Endothelial cell of umbilical vein (primary cell): ENCODE measurements at regions not wholly inside any gene's neighbourhood (a gene's known extent, or its start where the extent isn't known, plus 50 kb on each side); places are given as distances from the start of the nearest gene placed in this dataset.
"Not testable (repeated sequence)": the region's sequence is repeated elsewhere in the genome, so short reads cannot be mapped to it uniquely, and the experiment has no call there.

ENCODE experiments used
- BruUV-seq: library from RNA; stranded (reverse); fragments of 400-500 nt; replicated peaks from 2 replicates; lab custom pipeline; 2021; lab: Mats Ljungman, UMichigan
- CTCF ChIA-PET: fragments of 300-600, 350-600 bp; sonication (Branson Sonifier 250); formaldehyde crosslinking; loops from one replicate; lab custom pipeline; 2021; ENCODE audit warnings: antibody characterized with exemption, inconsistent platforms; lab: Charles Lee
- POLR2A ChIA-PET: fragments of 300-600, 350-600 bp; sonication (Branson Sonifier 250); formaldehyde crosslinking; loops from one replicate; lab custom pipeline; 2021; ENCODE audit warnings: antibody characterized with exemption, inconsistent platforms; lab: Charles Lee
- DNase-seq: peaks from one replicate; pipeline ENCODE4 v3.0.0-alpha.2; 2011; ENCODE audit warnings: low read depth, low spot score
- FAIRE-seq: peaks from 2 replicates; lab custom pipeline; 2011; peaks lifted over from hg19 to GRCh38; lab: Jason Lieb, UNC
- H2AFZ ChIP-seq: 2 replicates; pipeline ENCODE4 v1.6.0; 2012; ENCODE audit warnings: low read depth, low read length, control low read depth, inconsistent platforms
- H3K27ac ChIP-seq: 2 replicates; pipeline ENCODE4 v1.5.1; 2011; ENCODE audit warnings: low read depth, mild to moderate bottlenecking, control low read depth, low read length, moderate library complexity; ENCODE audit not compliant: insufficient read depth
- H3K27me3 ChIP-seq, 2 experiments: 2 replicates each; pipeline versions ENCODE4 v1.6.0 to v1.6.1; 2011; ENCODE audit warnings: low read length in 2 of 2, mixed read lengths in 1 of 2; ENCODE audit not compliant: control insufficient read depth in 2 of 2, insufficient read depth in 2 of 2
- H3K36me3 ChIP-seq, 2 experiments: 2 replicates in 1 of 2; 3 replicates in 1 of 2; pipeline ENCODE4 v1.5.1; 2011; ENCODE audit warnings: low read length in 2 of 2, mild to moderate bottlenecking in 1 of 2, moderate library complexity in 1 of 2; ENCODE audit not compliant: control insufficient read depth in 2 of 2, insufficient read depth in 2 of 2; ENCODE audit errors: extremely low read depth in 1 of 2
- H3K4me1 ChIP-seq: 3 replicates; pipeline ENCODE4 v1.5.1; 2011; ENCODE audit warnings: mild to moderate bottlenecking, low read length; ENCODE audit not compliant: control insufficient read depth, insufficient read depth; ENCODE audit errors: extremely low read depth
- H3K4me2 ChIP-seq: 2 replicates; pipeline ENCODE4 v1.6.1; 2011; ENCODE audit warnings: low read length, control low read depth, mixed read lengths; ENCODE audit not compliant: insufficient read depth
- H3K4me3 ChIP-seq, 3 experiments: fragments of 200-600 bp in 1 of 3; sonication (generic), shearing (Covaris generic) in 1 of 3; replicated peaks in 1 of 3; 2 replicates each; pipeline ENCODE4 v1.5.1; 2011 to 2016; ENCODE audit warnings: control low read depth in 3 of 3, low read length in 3 of 3, mild to moderate bottlenecking in 2 of 3, inconsistent platforms in 1 of 3, low read depth in 1 of 3, moderate library complexity in 1 of 3; ENCODE audit not compliant: insufficient read depth in 1 of 3
- H3K79me2 ChIP-seq: 2 replicates; pipeline ENCODE4 v1.6.0; 2012; ENCODE audit warnings: low read length, inconsistent platforms; ENCODE audit not compliant: control insufficient read depth, insufficient read depth
- H3K9ac ChIP-seq: replicated peaks from 2 replicates; pipeline ENCODE3; 2011; ENCODE audit warnings: low read length, control low read depth; ENCODE audit not compliant: insufficient read depth; ENCODE audit errors: extremely low read depth
- H3K9me1 ChIP-seq: replicated peaks from 3 replicates; pipeline ENCODE4 v1.6.0; 2011; ENCODE audit warnings: mild to moderate bottlenecking, low read length; ENCODE audit not compliant: control insufficient read depth, insufficient read depth; ENCODE audit errors: extremely low read depth
- H3K9me3 ChIP-seq: replicated peaks from 2 replicates; pipeline ENCODE4 v1.5.1; 2012; ENCODE audit warnings: low read length, inconsistent platforms; ENCODE audit not compliant: control insufficient read depth, insufficient read depth
- H4K20me1 ChIP-seq: replicated peaks from 2 replicates; pipeline ENCODE3; 2011; ENCODE audit warnings: mild to moderate bottlenecking, low read length; ENCODE audit not compliant: control insufficient read depth, insufficient read depth; ENCODE audit errors: extremely low read depth
- FOS ChIP-seq: IDR thresholded peaks from 2 replicates; pipeline ENCODE4 v1.6.1; 2011; ENCODE audit warnings: mild to moderate bottlenecking, low read length, moderate library complexity, borderline replicate concordance; ENCODE audit not compliant: insufficient read depth
- MYC ChIP-seq: IDR thresholded peaks from one replicate; pipeline ENCODE4 v1.6.1; 2011; ENCODE audit warnings: mild to moderate bottlenecking, low read depth, low read length
- dilution Hi-C: fragments of 300-500 bp; cut with MboI; formaldehyde crosslinking; loops from one replicate; pipeline ENCODE4 v1.15.0; 2019; ENCODE audit warnings: low sequenced_read_pairs; ENCODE audit not compliant: extremely low pct_ligation_motif_present
- intact Hi-C: fragments of 100-400 bp; cut with micrococcal nuclease; formaldehyde crosslinking; loops from one replicate; pipeline ENCODE4 v1.10.0; 2022

- H3K4me3 ChIP-seq, H4K20me1 ChIP-seq, H3K79me2 ChIP-seq, H3K36me3 ChIP-seq, H3K27ac ChIP-seq, H2AFZ ChIP-seq, BruUV-seq, intact Hi-C loops, H3K27me3 ChIP-seq, H3K9me3 ChIP-seq, H3K9me1 ChIP-seq, POLR2A ChIA-PET, H3K9ac ChIP-seq, FAIRE-seq, H3K4me1 ChIP-seq, dilution Hi-C loops, DNase-seq, H3K4me2 ChIP-seq: not testable (repeated sequence)
- CTCF ChIA-PET, result interaction anchor here (0.7 to 1.6 kb wide), 4 partner anchors 10 to 11 kb away, joined by 3 to 13 read pairs (median 4); no protein-coding TSS in a partner anchor
Observed at GRCh38 chr10:53326401-53327305, 554.1 kb upstream of the MBL2 start.

- no peaks in the 10 kb centered on the region for H4K20me1 ChIP-seq
- DNase-seq (no peak), FAIRE-seq (no peak)
- H3K27ac ChIP-seq, result no peak overlapping the region
- no peak overlapping the region for H3K4me3 ChIP-seq
- H3K4me1 ChIP-seq, result no peaks in the 10 kb centered on the region
- no peak overlapping the region for H3K4me2 ChIP-seq
- H3K36me3 ChIP-seq, result no peaks in the 10 kb centered on the region
- no peak overlapping the region for H3K9ac ChIP-seq
- POLR2A ChIA-PET, result no interaction called here
- BruUV-seq, result no TSS peak
- dilution Hi-C loops, result no loop called here
- no peaks in the 10 kb centered on the region for H3K27me3 ChIP-seq
- CTCF ChIA-PET, result interaction anchor here (1.5 to 1.6 kb wide), 2 partner anchors 10 to 11 kb away, joined by 4 to 13 read pairs; no protein-coding TSS in a partner anchor
- H3K9me3 ChIP-seq, result no peaks in the 10 kb centered on the region
- intact Hi-C loops, result no loop called here
- TF ChIP-seq FOS (peak; percentile 20), MYC (no peak)
- no peaks in the 10 kb centered on the region for H3K79me2 ChIP-seq
- H2AFZ ChIP-seq, result no peak overlapping the region
- no peaks in the 10 kb centered on the region for H3K9me1 ChIP-seq
Observed at GRCh38 chr10:53325066-53325465, 552.5 kb upstream of the MBL2 start.
